Activated CD4-positive, alpha-beta memory T cell treated with anti-CD3 and anti-CD28 coated beads, Interleukin-2, amount 10 ng/mL, durations not matched to agents 7 days and 5 days (primary cell): ENCODE measurements at regions not wholly inside any gene's neighbourhood (a gene's known extent, or its start where the extent isn't known, plus 50 kb on each side); places are given as distances from the start of the nearest gene placed in this dataset.

Source experiments
- CTCF ChIA-PET: fragments of 350-600 bp; sonication (Branson Sonifier 250); formaldehyde crosslinking; loops from one replicate; lab custom pipeline; 2021; ENCODE audit warnings: antibody characterized with exemption, inconsistent platforms; lab: Charles Lee
- POLR2A ChIA-PET: fragments of 350-600 bp; sonication (Branson Sonifier 250); formaldehyde crosslinking; loops from one replicate; lab custom pipeline; 2021; ENCODE audit warnings: antibody characterized with exemption; lab: Charles Lee
- DNase-seq: peaks from one replicate; pipeline ENCODE4 v3.0.0-alpha.2; 2020
- H3K27ac Mint-ChIP-seq: one replicate; pipeline ENCODE4 v1.8.0; 2021; ENCODE audit warnings: mild to moderate bottlenecking, mixed read lengths
- H3K27me3 Mint-ChIP-seq: one replicate; pipeline ENCODE4 v1.8.0; 2021; ENCODE audit warnings: mixed read lengths
- H3K36me3 Mint-ChIP-seq: one replicate; pipeline ENCODE4 v1.8.0; 2021; ENCODE audit warnings: low read depth, mixed read lengths
- H3K4me1 Mint-ChIP-seq: one replicate; pipeline ENCODE4 v1.8.0; 2021; ENCODE audit warnings: mixed read lengths
- H3K4me3 Mint-ChIP-seq: one replicate; pipeline ENCODE4 v1.8.0; 2021; ENCODE audit warnings: mild to moderate bottlenecking, mixed read lengths
- H3K9me3 Mint-ChIP-seq: one replicate; pipeline ENCODE4 v1.8.0; 2021; ENCODE audit warnings: mixed read lengths

DNA sequence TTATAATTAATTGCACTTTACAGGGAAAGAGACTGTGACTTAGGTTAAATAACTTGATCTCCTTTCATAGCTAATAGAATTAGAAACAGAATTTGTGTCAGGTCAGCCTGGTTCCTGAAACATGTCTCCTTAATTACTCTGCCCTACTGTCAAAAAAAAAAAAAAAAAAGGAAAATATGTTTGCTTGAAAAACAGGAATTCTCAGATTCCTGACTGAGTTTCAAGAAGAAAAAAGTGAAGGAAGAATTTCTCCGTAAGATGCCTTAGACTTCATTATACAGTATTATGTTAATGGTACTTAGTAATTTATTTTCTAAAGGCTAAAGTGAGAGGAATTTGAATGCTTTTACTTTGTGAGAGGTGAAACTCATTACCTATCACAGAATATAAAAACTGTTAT, 118.4 kb upstream of the REG3G start:
- POLR2A ChIA-PET: no interaction called here
- CTCF ChIA-PET: no interaction called here
- no peak for DNase-seq
- Mint-ChIP-seq H3K27me3 (no peaks in the 10 kb centered on the region), H3K4me1 (no peaks in the 10 kb centered on the region), H3K4me3 (no peak overlapping the region), H3K9me3 (peaks cover 8% of the 10 kb centered on the region), H3K27ac (no peak overlapping the region), H3K36me3 (no peaks in the 10 kb centered on the region)

DNA sequence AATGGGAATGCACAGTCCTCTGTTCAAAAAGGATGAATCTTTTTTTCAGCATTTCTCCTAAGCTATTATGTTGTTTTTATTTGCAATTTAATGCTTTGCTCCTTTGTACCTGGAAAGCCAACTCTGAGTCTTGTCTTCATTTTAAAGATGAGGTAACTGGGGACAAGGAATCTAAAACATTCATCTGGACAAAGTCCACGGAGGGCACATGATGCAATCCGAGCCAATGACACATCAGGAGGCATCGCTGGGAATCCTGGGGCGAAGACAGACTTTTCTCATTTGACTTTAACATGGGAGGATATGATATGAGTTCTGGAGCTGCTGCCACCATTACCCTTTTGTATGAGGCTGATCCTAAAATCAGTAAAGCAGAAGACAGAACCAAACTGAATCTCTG, 116.5 kb upstream of the REG3G start:
- ChIA-PET POLR2A (no interaction called here), CTCF (no interaction called here)
- Mint-ChIP-seq H3K4me1 (no peaks in the 10 kb centered on the region), H3K36me3 (no peaks in the 10 kb centered on the region), H3K4me3 (no peak overlapping the region), H3K27ac (no peak overlapping the region), H3K27me3 (no peaks in the 10 kb centered on the region), H3K9me3 (peaks cover 6% of the 10 kb centered on the region)
- no peak for DNase-seq

DNA sequence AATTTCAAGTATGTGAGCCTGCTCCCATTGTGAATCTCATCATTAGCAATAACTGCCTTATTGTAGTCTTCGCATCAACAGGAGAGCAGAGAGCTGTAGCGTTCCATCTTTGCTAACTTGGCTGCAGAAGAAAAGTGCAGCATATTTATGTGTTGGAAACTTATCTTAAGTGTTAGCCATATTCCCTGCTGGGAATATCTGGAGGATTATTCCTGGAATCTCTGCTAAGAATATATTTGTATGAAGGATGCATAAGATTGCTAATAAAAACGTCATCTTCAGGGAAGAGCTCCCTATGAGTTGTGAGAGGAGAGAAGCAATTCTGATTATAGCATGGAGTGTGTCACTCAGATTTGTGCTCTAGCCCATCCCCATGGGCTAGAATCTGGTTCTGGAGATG, 115.1 kb upstream of the REG3G start:
- Mint-ChIP-seq H3K4me1 (no peaks in the 10 kb centered on the region), H3K27me3 (no peaks in the 10 kb centered on the region), H3K27ac (no peak overlapping the region), H3K4me3 (no peak overlapping the region), H3K36me3 (no peaks in the 10 kb centered on the region), H3K9me3 (peaks cover 6% of the 10 kb centered on the region)
- POLR2A ChIA-PET: no interaction called here
- CTCF ChIA-PET: no interaction called here
- no peak for DNase-seq

DNA sequence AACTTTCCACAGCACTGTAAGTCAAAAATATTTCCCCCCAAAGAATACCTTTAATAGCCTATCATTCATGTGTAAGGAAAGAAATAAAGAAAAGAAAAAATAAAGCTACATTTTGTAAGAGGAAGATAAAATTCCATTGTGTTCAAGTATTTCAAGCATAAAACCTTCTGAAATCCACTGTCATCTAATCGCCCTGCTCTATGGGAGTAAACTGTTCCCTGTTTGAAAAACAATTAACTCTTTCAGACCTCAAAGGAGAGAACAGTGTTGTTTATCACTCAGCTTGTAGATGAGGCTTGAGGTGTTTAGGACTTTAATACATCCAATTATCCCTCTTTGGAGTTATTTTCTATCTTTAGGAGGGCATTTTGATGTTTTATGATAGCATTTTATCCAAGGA, 112.2 kb upstream of the REG3G start:
- no peaks in the 10 kb centered on the region for H3K27me3 Mint-ChIP-seq
- no peaks in the 10 kb centered on the region for H3K36me3 Mint-ChIP-seq
- H3K9me3 Mint-ChIP-seq: peaks cover 14% of the 10 kb centered on the region
- no peaks in the 10 kb centered on the region for H3K4me1 Mint-ChIP-seq
- no peak for DNase-seq
- CTCF ChIA-PET: no interaction called here
- no peak overlapping the region for H3K27ac Mint-ChIP-seq
- no peak overlapping the region for H3K4me3 Mint-ChIP-seq
- POLR2A ChIA-PET: no interaction called here

DNA sequence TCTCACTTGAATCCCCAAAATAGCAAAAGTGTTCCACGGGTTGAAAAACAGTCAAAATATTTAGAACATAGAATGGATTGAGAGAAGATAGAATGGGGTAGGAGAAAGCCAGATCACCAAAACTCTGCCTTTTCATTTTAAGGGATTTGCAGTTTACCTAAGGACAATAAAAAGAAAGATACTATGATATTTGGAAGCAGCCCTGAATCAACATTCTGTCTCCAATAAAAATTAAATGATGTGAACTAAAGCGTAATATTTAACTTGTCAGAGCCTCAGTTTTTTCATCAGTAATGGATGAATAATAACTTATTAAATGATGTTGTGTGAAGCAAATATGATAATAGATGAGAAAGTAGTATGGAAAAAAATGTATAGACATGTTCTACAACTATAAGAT, 100.2 kb upstream of the REG3G start:
- H3K36me3 Mint-ChIP-seq: no peaks in the 10 kb centered on the region
- no peak for DNase-seq
- H3K9me3 Mint-ChIP-seq: peaks cover 21% of the 10 kb centered on the region
- POLR2A ChIA-PET: no interaction called here
- H3K27ac Mint-ChIP-seq: no peak overlapping the region
- H3K4me3 Mint-ChIP-seq: no peak overlapping the region
- H3K4me1 Mint-ChIP-seq: no peaks in the 10 kb centered on the region
- CTCF ChIA-PET: no interaction called here
- H3K27me3 Mint-ChIP-seq: no peaks in the 10 kb centered on the region

DNA sequence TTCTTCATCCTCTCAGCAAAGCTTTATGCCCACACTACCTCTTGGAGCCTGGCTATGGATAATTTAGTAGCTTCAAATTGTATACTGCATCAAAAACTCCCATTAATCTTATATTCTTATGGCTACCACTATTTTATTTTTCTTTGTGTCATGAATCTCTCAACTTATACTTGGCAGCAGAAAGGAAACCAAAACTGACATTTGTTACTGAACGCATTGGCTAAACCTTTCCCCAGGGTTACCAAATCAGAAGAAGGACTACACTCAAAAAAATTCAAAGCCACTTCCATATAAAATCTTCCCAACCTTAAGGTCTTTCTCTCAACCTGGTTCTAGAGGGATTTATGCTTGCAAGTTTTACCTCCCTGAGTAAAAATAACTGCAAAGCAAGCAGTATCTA, 97.0 kb upstream of the REG3G start:
- H3K27me3 Mint-ChIP-seq: no peaks in the 10 kb centered on the region
- POLR2A ChIA-PET: no interaction called here
- H3K36me3 Mint-ChIP-seq: no peaks in the 10 kb centered on the region
- DNase-seq: no peak
- no peak overlapping the region for H3K27ac Mint-ChIP-seq
- peaks cover 13% of the 10 kb centered on the region for H3K9me3 Mint-ChIP-seq
- no peaks in the 10 kb centered on the region for H3K4me1 Mint-ChIP-seq
- CTCF ChIA-PET: no interaction called here
- no peak overlapping the region for H3K4me3 Mint-ChIP-seq

DNA sequence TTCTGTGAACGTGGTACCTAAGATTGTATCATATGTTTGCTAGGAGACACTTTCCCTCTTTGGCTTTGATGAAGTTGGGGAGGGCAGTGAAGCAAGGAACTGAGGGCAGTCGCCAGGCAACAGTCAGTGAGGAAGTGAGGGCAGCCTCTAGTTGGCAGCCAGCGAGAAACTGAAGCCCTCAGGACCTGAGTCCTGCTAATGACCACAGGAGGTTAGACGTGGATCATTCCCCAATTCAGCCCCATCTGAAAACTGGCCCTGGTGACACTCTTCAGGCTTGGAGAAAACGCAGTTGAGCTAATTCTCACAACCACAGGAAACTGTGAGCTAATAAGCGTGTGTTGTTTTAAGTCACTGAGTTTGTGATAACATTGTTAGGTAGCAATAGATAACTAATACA, 84.5 kb upstream of the REG3G start:
- Mint-ChIP-seq H3K36me3 (no peaks in the 10 kb centered on the region), H3K4me1 (no peaks in the 10 kb centered on the region), H3K9me3 (peaks cover 4% of the 10 kb centered on the region), H3K27me3 (no peaks in the 10 kb centered on the region), H3K27ac (no peak overlapping the region), H3K4me3 (no peak overlapping the region)
- DNase-seq: no peak
- ChIA-PET POLR2A (no interaction called here), CTCF (no interaction called here)

DNA sequence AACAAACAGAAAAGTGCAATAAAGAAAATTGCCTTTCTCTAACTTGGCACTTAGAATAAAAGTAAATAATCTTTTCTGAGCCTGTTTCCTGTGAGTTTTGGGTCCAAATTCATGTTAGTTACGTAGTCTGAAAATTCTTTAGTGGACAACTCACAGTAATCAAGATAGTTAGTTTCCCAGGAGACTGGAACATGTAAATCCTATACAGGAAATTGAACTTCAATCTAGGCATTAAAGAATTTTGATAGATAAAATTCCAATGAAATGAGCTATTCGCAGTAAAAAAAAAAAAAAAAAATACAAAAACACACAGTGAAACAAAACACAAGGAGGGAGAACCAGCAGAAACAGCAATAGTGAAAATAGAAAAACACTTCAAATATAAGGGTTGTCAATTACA, 83.8 kb upstream of the REG3G start:
- no peaks in the 10 kb centered on the region for H3K27me3 Mint-ChIP-seq
- peaks cover 4% of the 10 kb centered on the region for H3K9me3 Mint-ChIP-seq
- DNase-seq: no peak
- no peaks in the 10 kb centered on the region for H3K4me1 Mint-ChIP-seq
- H3K27ac Mint-ChIP-seq: no peak overlapping the region
- CTCF ChIA-PET: no interaction called here
- no peaks in the 10 kb centered on the region for H3K36me3 Mint-ChIP-seq
- POLR2A ChIA-PET: no interaction called here
- no peak overlapping the region for H3K4me3 Mint-ChIP-seq

DNA sequence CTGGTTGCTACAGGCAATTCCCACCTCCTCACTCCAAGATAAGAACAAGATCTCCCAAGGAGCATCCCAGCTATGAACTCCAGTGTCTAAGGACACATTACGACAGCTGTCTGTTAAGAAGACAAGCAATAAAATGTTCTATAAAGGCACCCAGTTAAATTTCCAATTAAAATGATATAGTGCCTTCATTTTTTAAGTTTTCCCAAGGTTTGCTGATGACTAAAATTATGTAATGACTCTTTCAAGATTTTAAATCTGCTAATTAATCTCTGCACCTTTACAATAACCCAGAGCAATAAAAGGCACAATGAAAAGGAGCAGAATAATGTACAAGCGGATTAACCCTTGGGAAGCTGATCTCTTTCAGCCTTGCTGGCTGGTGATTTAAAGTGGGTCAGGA, 61.6 kb upstream of the REG3G start:
- POLR2A ChIA-PET: no interaction called here
- no peak overlapping the region for H3K4me3 Mint-ChIP-seq
- peaks cover 3% of the 10 kb centered on the region for H3K9me3 Mint-ChIP-seq
- CTCF ChIA-PET: no interaction called here
- no peaks in the 10 kb centered on the region for H3K27me3 Mint-ChIP-seq
- no peaks in the 10 kb centered on the region for H3K4me1 Mint-ChIP-seq
- no peak for DNase-seq
- no peaks in the 10 kb centered on the region for H3K36me3 Mint-ChIP-seq
- no peak overlapping the region for H3K27ac Mint-ChIP-seq

DNA sequence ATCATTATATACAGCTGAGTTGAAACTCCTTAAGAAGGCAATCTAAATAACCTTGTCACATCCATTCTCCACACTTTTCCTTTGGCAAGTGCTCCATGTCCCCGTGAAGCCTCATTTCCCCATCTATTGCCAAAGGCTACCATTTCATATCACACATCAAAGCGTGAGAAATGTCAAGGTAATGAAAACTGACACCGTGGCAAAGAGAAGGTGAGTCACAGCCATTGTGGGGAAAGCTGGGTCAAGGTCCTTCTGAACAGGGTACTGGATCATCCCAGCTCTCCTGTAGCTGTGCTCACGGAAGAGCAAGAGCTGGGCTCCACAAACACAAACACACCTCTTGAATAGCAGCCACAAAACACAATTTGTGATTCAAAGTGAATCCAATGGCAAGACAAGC, 58.2 kb upstream of the REG3G start:
- ChIA-PET CTCF (no interaction called here), POLR2A (no interaction called here)
- no peak overlapping the region for H3K27ac Mint-ChIP-seq
- no peaks in the 10 kb centered on the region for H3K27me3 Mint-ChIP-seq
- no peak for DNase-seq
- H3K9me3 Mint-ChIP-seq: no peaks in the 10 kb centered on the region
- no peak overlapping the region for H3K4me3 Mint-ChIP-seq
- no peaks in the 10 kb centered on the region for H3K4me1 Mint-ChIP-seq
- no peaks in the 10 kb centered on the region for H3K36me3 Mint-ChIP-seq

DNA sequence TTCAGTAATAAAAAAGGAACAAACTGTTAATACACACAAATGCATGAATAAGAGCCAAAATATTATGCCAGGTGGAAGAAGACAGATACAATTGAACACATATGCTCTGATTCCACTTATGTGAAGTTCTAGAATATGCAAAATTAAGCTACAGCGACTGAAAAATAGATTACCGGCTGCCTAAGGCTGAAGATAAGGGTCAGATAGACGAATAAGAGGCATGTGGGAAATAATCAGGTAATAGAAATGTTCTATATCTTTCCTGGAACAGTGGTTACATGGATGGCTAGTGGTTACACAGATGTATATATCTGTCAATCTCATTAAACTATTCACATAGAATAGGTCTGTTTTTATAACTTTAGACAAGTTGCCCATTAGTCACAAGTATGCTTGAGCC, 51.9 kb upstream of the REG3G start:
- Mint-ChIP-seq H3K4me1 (no peaks in the 10 kb centered on the region), H3K27me3 (no peaks in the 10 kb centered on the region), H3K27ac (no peak overlapping the region), H3K4me3 (no peak overlapping the region), H3K36me3 (no peaks in the 10 kb centered on the region), H3K9me3 (no peaks in the 10 kb centered on the region)
- ChIA-PET CTCF (no interaction called here), POLR2A (no interaction called here)
- no peak for DNase-seq
